ENCODE measurements at regions not wholly inside any gene's neighbourhood (a gene's known extent, or its start where the extent isn't known, plus 50 kb on each side); places are given as distances from the start of the nearest gene placed in this dataset.

- ChIA-PET CTCF (no interaction called here), POLR2A (no interaction called here)
- no peaks in the 10 kb centered on the region for H3K27me3 Mint-ChIP-seq (ENCODE audit: low read depth)
Measured at GRCh38 chr11:71354394-71355105, 93.6 kb downstream of the DHCR7 start.

DNA sequence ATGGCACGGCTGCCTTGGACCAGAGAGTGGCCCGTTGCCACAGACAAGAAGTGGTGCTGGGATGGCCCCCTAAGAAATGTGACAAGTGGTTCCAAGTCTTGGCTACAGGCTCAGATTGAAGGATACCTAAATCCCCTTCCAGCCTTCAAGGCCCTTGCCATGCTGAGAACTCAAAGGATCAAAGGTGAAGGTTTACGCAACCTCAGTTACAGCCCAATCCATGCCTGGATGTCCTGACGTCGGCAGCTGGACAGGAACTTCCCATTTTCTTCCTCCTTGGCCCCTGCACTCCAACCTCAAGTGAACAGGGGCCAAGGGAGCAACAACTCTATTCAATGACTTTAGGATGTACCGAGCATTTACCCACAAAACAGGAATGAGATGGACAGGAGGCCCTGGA is 95.4 kb downstream of the DHCR7 start:
- DNase-seq (no peak), ATAC-seq (no peak)
- Mint-ChIP-seq H3K9me3 (ENCODE audit: insufficient read depth) (no peaks in the 10 kb centered on the region), H3K27ac (no peak overlapping the region), H3K4me1 (ENCODE audit: low read depth) (no peaks in the 10 kb centered on the region), H3K4me3 (no peak overlapping the region), H3K36me3 (ENCODE audit: low read depth) (no peaks in the 10 kb centered on the region), H3K27me3 (ENCODE audit: low read depth) (peaks cover 4% of the 10 kb centered on the region)
- CTCF ChIA-PET = no interaction called here
- POLR2A ChIA-PET = no interaction called here

More at GRCh38 chr11:71354394-71355105, 93.6 kb downstream of the DHCR7 start:
- Mint-ChIP-seq H3K27ac (no peak overlapping the region), H3K4me1 (ENCODE audit: low read depth) (no peaks in the 10 kb centered on the region), H3K36me3 (ENCODE audit: low read depth) (no peaks in the 10 kb centered on the region), H3K4me3 (no peak overlapping the region), H3K9me3 (ENCODE audit: insufficient read depth) (no peaks in the 10 kb centered on the region)
- ATAC-seq (no peak), DNase-seq (no peak)

DNA sequence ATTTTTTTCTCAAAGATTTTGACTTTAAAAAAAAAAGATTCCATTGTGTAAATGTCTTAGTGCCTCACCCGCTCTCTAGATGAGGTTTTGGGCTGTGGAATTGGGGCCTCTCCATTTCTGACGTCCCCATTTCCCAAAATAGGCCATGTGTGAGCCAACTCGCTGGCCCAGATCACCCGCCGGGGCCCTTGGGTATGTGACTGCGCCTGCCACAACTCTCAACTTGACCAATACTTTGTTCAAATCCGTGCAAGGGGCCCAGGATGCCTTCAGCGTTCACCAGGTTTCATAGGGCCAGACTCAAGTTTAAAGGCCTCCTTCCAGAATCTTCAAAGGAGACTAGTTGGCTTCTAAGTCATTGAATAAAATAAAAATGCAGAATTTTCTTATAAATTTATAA is 96.0 kb downstream of the DHCR7 start:
- H3K9me3 Mint-ChIP-seq (ENCODE audit: insufficient read depth) = no peaks in the 10 kb centered on the region
- H3K4me3 Mint-ChIP-seq = no peak overlapping the region
- ChIA-PET CTCF (no interaction called here), POLR2A (no interaction called here)
- H3K27ac Mint-ChIP-seq = no peak overlapping the region
- no peaks in the 10 kb centered on the region for H3K36me3 Mint-ChIP-seq (ENCODE audit: low read depth)
- no peak for ATAC-seq
- H3K4me1 Mint-ChIP-seq (ENCODE audit: low read depth) = no peaks in the 10 kb centered on the region
- peaks cover 7% of the 10 kb centered on the region for H3K27me3 Mint-ChIP-seq (ENCODE audit: low read depth)
- no peak for DNase-seq

DNA sequence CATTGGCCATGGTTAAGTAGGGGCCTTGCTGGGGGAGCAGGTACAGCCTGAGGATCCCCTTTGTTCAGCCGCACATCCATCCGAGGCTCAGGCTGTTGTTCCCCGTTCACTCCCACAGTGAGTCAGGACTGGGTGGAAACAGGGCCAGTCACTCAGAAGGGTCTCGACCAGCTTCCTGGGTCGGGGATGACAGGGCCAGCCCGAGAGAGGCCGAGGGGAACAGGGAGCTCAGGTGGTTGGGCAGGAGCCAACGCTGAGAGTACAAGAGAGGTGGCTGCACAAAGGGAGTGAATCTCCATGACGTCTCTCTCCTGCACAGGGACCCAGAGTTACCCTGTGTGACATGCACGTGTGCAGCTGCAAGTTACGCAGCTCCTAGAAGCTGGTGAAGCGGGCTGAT is 97.2 kb upstream of the SHANK2 start:
- no peak overlapping the region for H3K27ac Mint-ChIP-seq

GRCh38 chr11:71343828-71344400 is 91.5 kb upstream of the SHANK2 start:
- no peaks in the 10 kb centered on the region for H3K36me3 Mint-ChIP-seq (ENCODE audit: low read depth)
- no peaks in the 10 kb centered on the region for H3K9me3 Mint-ChIP-seq (ENCODE audit: insufficient read depth)
- no peak overlapping the region for H3K4me3 Mint-ChIP-seq

More for the DNA sequence above, 97.2 kb upstream of the SHANK2 start:
- no peak for DNase-seq
- Mint-ChIP-seq H3K27me3 (ENCODE audit: low read depth) (peaks cover 7% of the 10 kb centered on the region), H3K4me1 (ENCODE audit: low read depth) (no peaks in the 10 kb centered on the region), H3K4me3 (no peak overlapping the region), H3K9me3 (ENCODE audit: insufficient read depth) (no peaks in the 10 kb centered on the region), H3K36me3 (ENCODE audit: low read depth) (no peaks in the 10 kb centered on the region)
- POLR2A ChIA-PET = no interaction called here
- no peak for ATAC-seq
- CTCF ChIA-PET = no interaction called here

DNA sequence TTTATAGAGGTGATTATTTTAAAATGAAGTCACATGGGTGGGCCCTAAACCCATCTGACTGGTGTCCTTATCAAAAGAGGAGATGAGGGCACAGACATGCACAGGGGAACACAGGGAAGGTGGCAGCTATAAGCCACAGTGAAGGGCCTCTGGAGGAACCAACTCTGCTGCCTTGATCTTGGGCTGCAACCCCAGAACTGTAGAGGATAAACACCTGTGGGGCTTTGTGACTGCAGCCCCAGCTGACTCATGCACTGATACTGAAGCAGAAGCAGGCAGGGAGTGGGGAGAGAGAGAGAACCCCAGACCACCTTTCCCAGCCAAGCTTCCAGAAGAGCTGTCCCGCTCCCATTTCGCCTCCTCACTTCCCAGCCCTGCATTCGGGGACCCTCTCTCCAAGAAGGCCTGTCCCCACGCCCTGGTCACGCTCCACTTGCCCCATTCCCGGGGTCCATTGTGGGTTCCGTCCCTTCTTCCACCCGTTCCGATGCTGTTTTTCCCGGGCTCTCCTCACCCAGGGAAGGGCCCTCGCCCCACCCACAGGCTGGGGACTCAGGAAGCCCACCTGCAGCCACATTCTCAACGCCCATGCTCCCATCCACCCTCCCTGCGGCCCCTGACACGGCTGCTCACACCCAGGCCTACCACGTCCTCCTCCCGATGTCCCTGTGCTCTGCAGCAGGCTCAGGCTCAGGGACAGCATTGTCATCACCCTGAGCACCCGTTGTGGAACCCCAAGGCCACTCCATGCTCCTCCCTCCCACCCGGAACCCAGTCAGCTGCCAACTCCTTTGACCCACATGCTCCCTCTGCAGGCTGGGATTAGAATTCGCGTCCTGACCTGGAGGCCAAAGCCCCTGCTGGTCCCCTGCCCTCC is 90.8 kb upstream of the SHANK2 start:
- H3K27ac Mint-ChIP-seq = no peak overlapping the region
- ATAC-seq (no peak), DNase-seq (peak; percentile 23)
- ChIA-PET CTCF (no interaction called here), POLR2A (no interaction called here)
- H3K36me3 Mint-ChIP-seq (ENCODE audit: low read depth) = no peaks in the 10 kb centered on the region
- peaks cover 3% of the 10 kb centered on the region for H3K27me3 Mint-ChIP-seq (ENCODE audit: low read depth)
- H3K4me1 Mint-ChIP-seq (ENCODE audit: low read depth) = no peaks in the 10 kb centered on the region
- no peak overlapping the region for H3K4me3 Mint-ChIP-seq
- H3K9me3 Mint-ChIP-seq (ENCODE audit: insufficient read depth) = no peaks in the 10 kb centered on the region

More at GRCh38 chr11:71343828-71344400, 91.5 kb upstream of the SHANK2 start:
- ATAC-seq (no peak), DNase-seq (no peak)
- H3K27ac Mint-ChIP-seq = no peak overlapping the region
- H3K27me3 Mint-ChIP-seq (ENCODE audit: low read depth) = peaks cover 6% of the 10 kb centered on the region
- POLR2A ChIA-PET = no interaction called here
- H3K4me1 Mint-ChIP-seq (ENCODE audit: low read depth) = no peaks in the 10 kb centered on the region
- CTCF ChIA-PET = no interaction called here

DNA sequence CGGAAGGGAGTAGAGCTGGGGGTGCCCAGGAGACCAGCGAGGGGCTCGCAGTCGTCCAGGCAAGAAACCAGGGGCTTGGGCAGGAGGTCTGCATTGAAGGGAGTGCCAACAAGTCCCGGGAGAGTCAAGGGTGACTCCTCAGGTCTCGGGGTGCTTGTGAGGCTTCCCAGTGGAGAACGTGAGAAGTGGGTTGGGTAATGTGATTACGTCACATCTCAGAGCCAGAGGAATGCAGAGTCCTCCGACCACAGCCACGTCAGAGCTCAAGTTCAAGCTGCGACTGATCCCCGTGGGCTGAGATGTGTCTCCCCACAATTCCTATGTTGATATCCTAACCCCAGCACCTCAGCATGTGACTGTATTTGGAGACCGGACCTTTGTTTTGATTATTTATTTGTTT is 89.7 kb upstream of the SHANK2 start:
- POLR2A ChIA-PET = no interaction called here
- no peak for DNase-seq
- H3K4me3 Mint-ChIP-seq = no peak overlapping the region
- no peaks in the 10 kb centered on the region for H3K27me3 Mint-ChIP-seq (ENCODE audit: low read depth)
- H3K4me1 Mint-ChIP-seq (ENCODE audit: low read depth) = no peaks in the 10 kb centered on the region
- H3K36me3 Mint-ChIP-seq (ENCODE audit: low read depth) = no peaks in the 10 kb centered on the region
- no peak for ATAC-seq
- no peak overlapping the region for H3K27ac Mint-ChIP-seq
- no peaks in the 10 kb centered on the region for H3K9me3 Mint-ChIP-seq (ENCODE audit: insufficient read depth)
- CTCF ChIA-PET = no interaction called here

DNA sequence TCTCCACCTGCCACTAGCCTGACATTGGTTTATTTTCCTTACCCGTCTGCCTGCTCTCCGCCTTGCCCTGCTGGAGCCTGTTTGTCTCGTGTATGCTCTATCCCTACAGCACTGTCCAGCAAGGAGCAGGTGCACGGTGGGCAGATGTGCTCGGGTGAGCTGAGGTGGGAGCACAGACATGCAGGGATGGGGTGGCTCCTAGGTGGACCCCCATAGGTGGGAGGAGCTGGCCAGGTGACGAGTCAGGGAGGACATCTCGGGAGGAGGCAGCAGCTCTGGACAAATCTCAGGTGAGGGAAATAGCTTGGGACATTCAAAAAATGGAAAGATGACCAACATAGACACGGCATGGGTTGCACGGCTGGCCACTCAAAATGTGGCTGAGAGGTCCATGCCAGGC is 89.2 kb upstream of the SHANK2 start:
- no peaks in the 10 kb centered on the region for H3K4me1 Mint-ChIP-seq (ENCODE audit: low read depth)
- CTCF ChIA-PET = no interaction called here
- no peaks in the 10 kb centered on the region for H3K9me3 Mint-ChIP-seq (ENCODE audit: insufficient read depth)
- DNase-seq (no peak), ATAC-seq (no peak)
- H3K27ac Mint-ChIP-seq = no peak overlapping the region
- H3K27me3 Mint-ChIP-seq (ENCODE audit: low read depth) = no peaks in the 10 kb centered on the region
- POLR2A ChIA-PET = no interaction called here
- H3K4me3 Mint-ChIP-seq = no peak overlapping the region
- no peaks in the 10 kb centered on the region for H3K36me3 Mint-ChIP-seq (ENCODE audit: low read depth)

DNA sequence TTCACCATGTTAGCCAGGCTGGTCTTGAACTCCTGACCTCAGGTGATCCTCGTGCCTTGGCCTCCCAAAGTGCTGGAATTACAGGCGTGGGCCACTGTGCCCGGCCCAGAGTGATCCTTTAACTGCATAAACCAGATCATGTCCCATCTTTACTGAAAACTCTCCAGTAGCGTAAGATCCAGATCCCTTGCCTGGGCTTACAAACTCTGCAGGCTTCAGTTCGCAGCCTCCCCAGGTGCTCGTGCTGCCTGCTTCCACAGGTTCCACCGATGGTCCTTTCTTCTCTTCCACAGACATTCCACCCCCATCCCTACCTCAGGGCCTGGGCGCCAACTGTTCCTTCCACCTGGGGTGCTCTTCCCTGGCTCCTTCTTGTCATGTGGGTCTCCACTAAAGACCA is 88.8 kb upstream of the SHANK2 start:
- ChIA-PET CTCF (no interaction called here), POLR2A (no interaction called here)
- Mint-ChIP-seq H3K27me3 (ENCODE audit: low read depth) (no peaks in the 10 kb centered on the region), H3K27ac (no peak overlapping the region), H3K9me3 (ENCODE audit: insufficient read depth) (no peaks in the 10 kb centered on the region), H3K36me3 (ENCODE audit: low read depth) (no peaks in the 10 kb centered on the region), H3K4me3 (no peak overlapping the region), H3K4me1 (ENCODE audit: low read depth) (no peaks in the 10 kb centered on the region)
- DNase-seq (no peak), ATAC-seq (no peak)

GRCh38 chr11:71340086-71340606 is 87.8 kb upstream of the SHANK2 start:
- ChIA-PET CTCF (no interaction called here), POLR2A (no interaction called here)
- no peaks in the 10 kb centered on the region for H3K4me1 Mint-ChIP-seq (ENCODE audit: low read depth)
- no peaks in the 10 kb centered on the region for H3K27me3 Mint-ChIP-seq (ENCODE audit: low read depth)
- DNase-seq (no peak), ATAC-seq (no peak)
- H3K27ac Mint-ChIP-seq = no peak overlapping the region
- H3K36me3 Mint-ChIP-seq (ENCODE audit: low read depth) = no peaks in the 10 kb centered on the region
- H3K9me3 Mint-ChIP-seq (ENCODE audit: insufficient read depth) = no peaks in the 10 kb centered on the region
- H3K4me3 Mint-ChIP-seq = no peak overlapping the region

DNA sequence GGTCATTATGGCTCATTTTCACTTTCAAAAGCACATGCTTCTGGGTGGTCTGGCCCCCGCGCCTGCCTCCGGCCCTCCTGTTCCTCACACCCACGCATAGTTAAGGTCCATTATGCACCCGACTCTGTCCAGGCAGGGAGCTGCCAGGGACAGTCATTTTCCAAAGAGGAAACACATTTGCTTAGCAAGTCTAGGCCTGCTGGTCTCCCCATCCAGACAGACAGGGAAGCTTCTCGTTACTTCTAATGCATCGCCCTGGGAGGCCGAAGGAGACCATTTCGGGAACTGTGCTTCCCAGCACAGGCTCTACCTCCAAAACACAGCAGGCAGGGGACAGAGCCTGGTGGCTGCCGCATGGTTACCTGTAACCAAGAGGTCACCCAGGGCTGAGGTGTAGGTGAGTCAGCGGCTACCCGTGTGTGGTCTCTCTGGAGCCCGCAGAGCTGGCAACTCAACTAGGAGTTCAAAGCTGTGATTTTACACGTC is 87.1 kb upstream of the SHANK2 start:
- H3K4me1 Mint-ChIP-seq (ENCODE audit: low read depth) = no peaks in the 10 kb centered on the region
- H3K27ac Mint-ChIP-seq = no peak overlapping the region
- no peaks in the 10 kb centered on the region for H3K9me3 Mint-ChIP-seq (ENCODE audit: insufficient read depth)
- CTCF ChIA-PET = no interaction called here
- POLR2A ChIA-PET = no interaction called here
- ATAC-seq (no peak), DNase-seq (no peak)
- H3K27me3 Mint-ChIP-seq (ENCODE audit: low read depth) = no peaks in the 10 kb centered on the region
- no peaks in the 10 kb centered on the region for H3K36me3 Mint-ChIP-seq (ENCODE audit: low read depth)
- no peak overlapping the region for H3K4me3 Mint-ChIP-seq

- no peaks in the 10 kb centered on the region for H3K27me3 Mint-ChIP-seq (ENCODE audit: low read depth)
- ATAC-seq (no peak), DNase-seq (no peak)
- ChIA-PET POLR2A (no interaction called here), CTCF (no interaction called here)
- no peak overlapping the region for H3K27ac Mint-ChIP-seq
- H3K4me3 Mint-ChIP-seq = no peak overlapping the region
- H3K9me3 Mint-ChIP-seq (ENCODE audit: insufficient read depth) = no peaks in the 10 kb centered on the region
- H3K36me3 Mint-ChIP-seq (ENCODE audit: low read depth) = no peaks in the 10 kb centered on the region
- no peaks in the 10 kb centered on the region for H3K4me1 Mint-ChIP-seq (ENCODE audit: low read depth)
Measured at GRCh38 chr11:71338801-71339395, 86.5 kb upstream of the SHANK2 start.

Measured in activated CD8-positive, alpha-beta T cell treated with anti-CD3 and anti-CD28 coated beads, Interleukin-2, amount 10 ng/mL, durations not matched to agents 7 days and 5 days (primary cell).